HG02943 (cell line): ENCODE measurements at regions not wholly inside any gene's neighbourhood (a gene's known extent, or its start where the extent isn't known, plus 50 kb on each side); places are given as distances from the start of the nearest gene placed in this dataset.
A peak's percentile ranks its signal among the peaks of the same experiment; 100 is the strongest.

Experiments used
- ATAC-seq: cut with Tn5 transposase; IDR thresholded peaks from one replicate; pipeline ENCODE4 v1.9.1; 2021; ENCODE audit warnings: mild to moderate bottlenecking, low read depth, moderate library complexity; ENCODE audit not compliant: unreplicated experiment

GRCh38 chr3:168216851-168217250 is 121.1 kb upstream of the GOLIM4 start:
- ATAC-seq: no peak

GRCh38 chr3:168213920-168214319 is 118.2 kb upstream of the GOLIM4 start:
- peak; percentile 80 for ATAC-seq

GRCh38 chr3:168212664-168213285 is 117.1 kb upstream of the GOLIM4 start:
- ATAC-seq: no peak

GRCh38 chr3:168205451-168205850 is 109.7 kb upstream of the GOLIM4 start:
- no peak for ATAC-seq

GRCh38 chr3:168197162-168197561 is 101.4 kb upstream of the GOLIM4 start:
- ATAC-seq: no peak

GRCh38 chr3:168191856-168192255 is 96.1 kb upstream of the GOLIM4 start:
- no peak for ATAC-seq

- no peak for ATAC-seq
Observed at GRCh38 chr3:168187233-168187632, 91.5 kb upstream of the GOLIM4 start.

- no peak for ATAC-seq
Observed at GRCh38 chr3:168186293-168186983, 90.7 kb upstream of the GOLIM4 start.

GRCh38 chr3:168183774-168184173 is 88.0 kb upstream of the GOLIM4 start:
- no peak for ATAC-seq

GRCh38 chr3:168168743-168169142 is 73.0 kb upstream of the GOLIM4 start:
- no peak for ATAC-seq

GRCh38 chr3:168165390-168166269 is 69.9 kb upstream of the GOLIM4 start:
- peak; percentile 90 for ATAC-seq

GRCh38 chr3:168162172-168162571 is 66.4 kb upstream of the GOLIM4 start:
- no peak for ATAC-seq

- no peak for ATAC-seq
Observed at GRCh38 chr3:168161696-168162095, 66.0 kb upstream of the GOLIM4 start.

GRCh38 chr3:168157903-168158302 is 62.2 kb upstream of the GOLIM4 start:
- no peak for ATAC-seq

GRCh38 chr3:168157099-168157700 is 61.5 kb upstream of the GOLIM4 start:
- no peak for ATAC-seq

GRCh38 chr3:168156479-168156878 is 60.8 kb upstream of the GOLIM4 start:
- ATAC-seq: no peak

- ATAC-seq: no peak
Observed at GRCh38 chr3:168155303-168155702, 59.6 kb upstream of the GOLIM4 start.

GRCh38 chr3:168154089-168154488 is 58.4 kb upstream of the GOLIM4 start:
- ATAC-seq: no peak

GRCh38 chr3:168152149-168152548 is 56.4 kb upstream of the GOLIM4 start:
- no peak for ATAC-seq
